ENCODE measurements at regions not wholly inside any gene's neighbourhood (a gene's known extent, or its start where the extent isn't known, plus 50 kb on each side); places are given as distances from the start of the nearest gene placed in this dataset.

DNA sequence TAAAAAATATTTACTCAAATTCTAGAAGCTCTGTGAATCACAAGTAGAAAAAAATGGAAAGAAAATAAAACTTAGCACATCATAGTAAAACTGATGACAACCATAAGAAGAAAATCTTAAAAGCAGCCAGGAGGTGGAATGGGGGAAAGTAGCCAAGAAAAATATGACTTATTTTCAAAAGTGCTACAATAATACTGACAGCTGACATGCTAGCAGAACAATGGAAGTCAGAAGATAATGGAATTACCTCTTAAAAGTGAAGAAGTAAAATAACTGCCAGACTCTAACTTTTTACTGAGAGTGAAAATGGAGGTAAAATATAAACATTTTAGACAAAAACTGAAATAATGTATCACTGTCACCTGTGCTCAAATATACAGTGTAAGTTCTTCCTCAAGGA is 532.2 kb upstream of the SGCD start:
- Histone ChIP-seq H3K9me3 (ENCODE audit: severe bottlenecking) (peaks cover 11% of the 10 kb centered on the region), H3K36me3 (no peaks in the 10 kb centered on the region), H3K27me3 (ENCODE audit: insufficient read depth, low read depth, severe bottlenecking) (no peaks in the 10 kb centered on the region), H3K27ac (no peak overlapping the region), H3K4me3 (ENCODE audit: low read depth, low read length) (no peak overlapping the region)
- no peak for DNase-seq
- TF ChIP-seq, protein P1, sequence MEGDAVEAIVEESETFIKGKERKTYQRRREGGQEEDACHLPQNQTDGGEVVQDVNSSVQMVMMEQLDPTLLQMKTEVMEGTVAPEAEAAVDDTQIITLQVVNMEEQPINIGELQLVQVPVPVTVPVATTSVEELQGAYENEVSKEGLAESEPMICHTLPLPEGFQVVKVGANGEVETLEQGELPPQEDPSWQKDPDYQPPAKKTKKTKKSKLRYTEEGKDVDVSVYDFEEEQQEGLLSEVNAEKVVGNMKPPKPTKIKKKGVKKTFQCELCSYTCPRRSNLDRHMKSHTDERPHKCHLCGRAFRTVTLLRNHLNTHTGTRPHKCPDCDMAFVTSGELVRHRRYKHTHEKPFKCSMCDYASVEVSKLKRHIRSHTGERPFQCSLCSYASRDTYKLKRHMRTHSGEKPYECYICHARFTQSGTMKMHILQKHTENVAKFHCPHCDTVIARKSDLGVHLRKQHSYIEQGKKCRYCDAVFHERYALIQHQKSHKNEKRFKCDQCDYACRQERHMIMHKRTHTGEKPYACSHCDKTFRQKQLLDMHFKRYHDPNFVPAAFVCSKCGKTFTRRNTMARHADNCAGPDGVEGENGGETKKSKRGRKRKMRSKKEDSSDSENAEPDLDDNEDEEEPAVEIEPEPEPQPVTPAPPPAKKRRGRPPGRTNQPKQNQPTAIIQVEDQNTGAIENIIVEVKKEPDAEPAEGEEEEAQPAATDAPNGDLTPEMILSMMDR (IDR thresholded peaks at IDR 0.05; ENCODE audit: low read depth, low read length), result no peak

DNA sequence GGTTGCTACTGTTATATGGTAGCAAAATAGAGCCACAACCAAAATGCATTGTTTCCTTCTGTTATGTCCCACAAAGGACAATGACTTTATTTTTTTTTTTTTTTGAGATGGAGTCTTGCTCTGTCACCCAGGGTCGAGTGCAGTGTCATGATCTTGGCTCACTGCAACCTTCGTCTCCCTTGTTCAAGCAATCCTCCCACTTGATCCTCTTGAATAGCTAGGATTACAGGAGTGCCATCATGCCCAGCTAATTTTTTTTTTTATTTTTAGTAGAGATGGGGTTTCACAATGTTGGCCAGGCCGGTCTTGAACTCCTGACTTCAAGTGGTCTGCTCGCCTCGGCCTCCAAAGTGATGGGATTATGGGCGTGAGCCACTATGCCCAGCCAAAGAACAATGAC is 527.7 kb upstream of the SGCD start:
- Histone ChIP-seq H3K9me3 (ENCODE audit: severe bottlenecking) (peaks cover 8% of the 10 kb centered on the region), H3K36me3 (no peaks in the 10 kb centered on the region), H3K27ac (no peak overlapping the region), H3K4me3 (ENCODE audit: low read depth, low read length) (no peak overlapping the region), H3K27me3 (ENCODE audit: insufficient read depth, low read depth, severe bottlenecking) (no peaks in the 10 kb centered on the region)
- DNase-seq, result no peak
- TF ChIP-seq, protein P1 (IDR thresholded peaks at IDR 0.05; ENCODE audit: low read depth, low read length), result no peak

DNA sequence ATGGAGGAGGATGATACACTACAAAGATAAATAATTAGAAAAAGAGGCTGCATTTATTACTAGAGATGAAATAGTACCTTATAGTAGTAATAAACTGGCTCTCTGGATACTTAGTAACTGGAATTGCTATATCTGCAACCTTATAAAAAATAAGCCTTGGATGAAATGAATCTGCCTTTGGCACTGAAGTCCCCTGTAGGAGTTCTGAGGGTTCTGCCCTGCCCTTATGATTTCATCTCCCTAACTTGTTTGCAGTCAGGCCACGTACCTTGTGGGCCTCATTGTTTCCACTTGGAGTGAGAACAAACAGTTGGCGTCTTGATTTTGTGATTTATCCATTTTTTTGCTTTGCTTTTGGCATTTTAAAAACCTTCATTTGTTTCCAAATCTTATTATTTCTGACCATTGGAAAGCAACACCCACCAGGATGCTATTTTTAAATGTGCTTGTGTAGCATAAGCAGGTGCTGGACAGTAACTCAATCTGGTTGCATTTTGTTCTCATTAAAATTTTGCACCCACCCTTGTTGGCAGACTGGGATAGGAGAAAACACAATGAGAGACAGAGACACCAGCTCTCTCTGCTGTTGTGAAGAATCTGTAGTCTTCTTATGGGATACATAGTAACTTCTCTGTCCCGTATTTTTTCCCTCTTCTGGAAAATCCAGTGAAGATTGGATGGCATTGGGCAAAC is 518.9 kb upstream of the SGCD start:
- no peak for DNase-seq
- no peak overlapping the region for H3K27ac ChIP-seq
- H3K36me3 ChIP-seq, result no peaks in the 10 kb centered on the region
- H3K27me3 ChIP-seq (ENCODE audit: insufficient read depth, low read depth, severe bottlenecking), result no peaks in the 10 kb centered on the region
- TF ChIP-seq, protein P1 (IDR thresholded peaks at IDR 0.05; ENCODE audit: low read depth, low read length), result no peak
- H3K9me3 ChIP-seq (ENCODE audit: severe bottlenecking), result no peaks in the 10 kb centered on the region
- no peak overlapping the region for H3K4me3 ChIP-seq (ENCODE audit: low read depth, low read length)

DNA sequence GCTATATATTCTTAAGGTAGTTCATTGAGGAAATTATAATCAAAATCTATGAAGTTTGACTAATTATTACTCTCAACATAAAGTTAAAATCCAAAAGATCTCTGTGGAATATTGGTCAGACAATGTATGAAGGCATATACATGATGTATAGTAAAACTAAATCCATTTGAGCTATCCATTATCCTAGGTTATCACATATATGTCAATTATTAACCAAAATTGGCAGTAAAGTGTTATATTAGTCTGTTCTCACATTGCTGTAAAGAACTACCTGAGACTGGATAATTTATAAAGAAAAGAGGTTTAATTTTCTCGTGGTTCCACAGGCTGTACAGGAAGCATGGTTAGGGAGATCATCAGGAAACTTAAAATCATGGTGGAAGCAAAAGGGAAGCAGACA is 511.7 kb upstream of the SGCD start:
- TF ChIP-seq, protein P1 (IDR thresholded peaks at IDR 0.05; ENCODE audit: low read depth, low read length), result no peak
- Histone ChIP-seq H3K36me3 (no peaks in the 10 kb centered on the region), H3K27me3 (ENCODE audit: insufficient read depth, low read depth, severe bottlenecking) (no peaks in the 10 kb centered on the region), H3K4me3 (ENCODE audit: low read depth, low read length) (no peak overlapping the region), H3K27ac (no peak overlapping the region), H3K9me3 (ENCODE audit: severe bottlenecking) (no peaks in the 10 kb centered on the region)
- no peak for DNase-seq

DNA sequence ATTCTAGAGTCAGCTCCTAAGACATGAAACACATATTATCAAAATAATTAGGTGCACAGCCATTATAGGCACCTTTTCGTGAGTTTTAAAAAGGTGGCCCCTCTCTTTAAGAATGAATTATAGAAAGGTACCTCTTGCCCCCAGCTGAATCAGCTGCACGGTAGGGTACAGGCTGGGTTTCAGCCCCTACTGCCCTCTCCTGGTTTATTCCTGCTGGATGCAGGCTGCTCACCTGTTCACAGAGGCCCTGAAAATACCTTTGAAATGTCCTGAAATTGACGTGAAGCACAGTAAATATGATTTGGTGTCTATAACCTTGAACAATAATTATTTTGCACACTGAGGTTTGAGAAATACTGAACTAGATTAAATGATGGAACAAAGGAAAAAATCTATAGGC is 504.8 kb upstream of the SGCD start:
- H3K9me3 ChIP-seq (ENCODE audit: severe bottlenecking), result no peaks in the 10 kb centered on the region
- no peak overlapping the region for H3K27ac ChIP-seq
- H3K27me3 ChIP-seq (ENCODE audit: insufficient read depth, low read depth, severe bottlenecking), result no peaks in the 10 kb centered on the region
- no peaks in the 10 kb centered on the region for H3K36me3 ChIP-seq
- no peak overlapping the region for H3K4me3 ChIP-seq (ENCODE audit: low read depth, low read length)
- peak; percentile 39 for DNase-seq
- TF ChIP-seq, protein P1 (IDR thresholded peaks at IDR 0.05; ENCODE audit: low read depth, low read length), result peak; percentile 55

Data from WERI-Rb-1 (cell line).